Retinal pigment epithelial cell (primary cell): ENCODE measurements at regions not wholly inside any gene's neighbourhood (a gene's known extent, or its start where the extent isn't known, plus 50 kb on each side); places are given as distances from the start of the nearest gene placed in this dataset.

Experiments
- DNase-seq: peaks from one replicate; pipeline ENCODE4 v3.0.0-alpha.2; 2010; ENCODE audit warnings: low read depth
- H3K4me3 ChIP-seq: 2 replicates; pipeline ENCODE4 v1.5.1; 2011; ENCODE audit warnings: mild to moderate bottlenecking, low read length, control low read depth, moderate library complexity
- CTCF ChIP-seq: conservative IDR thresholded peaks from 2 replicates; pipeline ENCODE4 v1.5.1; 2011; ENCODE audit warnings: low read depth, low read length, control low read depth, inconsistent platforms

GRCh38 chr13:111657013-111657412 lies 336.6 kb downstream of the TEX29 start:
- no peak overlapping the region for H3K4me3 ChIP-seq
- TF ChIP-seq CTCF = no peak
- DNase-seq = no peak

GRCh38 chr13:111658145-111659100 lies 338.0 kb downstream of the TEX29 start:
- no peak for TF ChIP-seq CTCF
- DNase-seq = no peak
- no peak overlapping the region for H3K4me3 ChIP-seq

- no peak overlapping the region for H3K4me3 ChIP-seq
- no peak for DNase-seq
- TF ChIP-seq CTCF = no peak
Measured at GRCh38 chr13:111659219-111659775, 338.9 kb downstream of the TEX29 start.

- TF ChIP-seq CTCF = no peak
- H3K4me3 ChIP-seq = no peak overlapping the region
- DNase-seq = no peak
Measured at GRCh38 chr13:111659842-111660241, 339.4 kb downstream of the TEX29 start.

GRCh38 chr13:111661052-111661451 lies 340.6 kb downstream of the TEX29 start:
- no peak for DNase-seq
- TF ChIP-seq CTCF = no peak
- no peak overlapping the region for H3K4me3 ChIP-seq

- H3K4me3 ChIP-seq = no peak overlapping the region
- no peak for DNase-seq
- no peak for TF ChIP-seq CTCF
Measured at GRCh38 chr13:111661776-111662175, 341.3 kb downstream of the TEX29 start.

- TF ChIP-seq CTCF = no peak
- no peak overlapping the region for H3K4me3 ChIP-seq
- DNase-seq = no peak
Measured at GRCh38 chr13:111662451-111662850, 342.0 kb downstream of the TEX29 start.
